ENCODE measurements at regions not wholly inside any gene's neighbourhood (a gene's known extent, or its start where the extent isn't known, plus 50 kb on each side); places are given as distances from the start of the nearest gene placed in this dataset.

DNA sequence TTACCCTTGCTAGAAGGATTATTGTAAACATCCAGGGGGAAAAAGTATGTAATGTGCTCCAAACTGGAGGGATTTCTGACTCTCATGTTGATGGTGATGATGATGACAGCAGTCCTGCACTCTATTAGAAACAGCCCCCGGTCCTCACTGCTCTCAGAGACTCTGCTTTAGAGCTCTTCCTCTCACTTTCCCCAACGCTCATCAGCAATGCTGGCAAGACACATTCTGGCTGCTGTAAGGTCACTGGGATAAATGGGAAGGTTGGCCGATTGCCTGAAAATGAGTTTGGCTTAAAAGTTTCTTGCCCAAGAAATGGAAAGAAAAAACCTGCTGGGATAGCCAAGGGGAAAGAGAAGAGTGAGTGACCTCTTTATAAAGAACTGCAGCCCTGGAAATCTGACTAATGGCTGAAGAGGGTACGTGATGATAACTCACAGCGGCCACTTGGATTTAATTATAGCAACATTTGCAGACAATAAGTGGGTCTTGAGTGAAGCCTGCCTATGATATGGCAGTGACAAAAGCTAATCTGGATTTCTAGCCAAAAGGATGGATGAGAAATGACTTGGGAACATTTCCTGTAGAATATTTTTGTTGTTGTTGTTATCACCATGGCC is 235.8 kb downstream of the TMEM38B start:
- H3K4me3 ChIP-seq = no peak overlapping the region
- no peak for DNase-seq
- no peaks in the 10 kb centered on the region for H3K27me3 ChIP-seq
- TF ChIP-seq, protein P1, sequence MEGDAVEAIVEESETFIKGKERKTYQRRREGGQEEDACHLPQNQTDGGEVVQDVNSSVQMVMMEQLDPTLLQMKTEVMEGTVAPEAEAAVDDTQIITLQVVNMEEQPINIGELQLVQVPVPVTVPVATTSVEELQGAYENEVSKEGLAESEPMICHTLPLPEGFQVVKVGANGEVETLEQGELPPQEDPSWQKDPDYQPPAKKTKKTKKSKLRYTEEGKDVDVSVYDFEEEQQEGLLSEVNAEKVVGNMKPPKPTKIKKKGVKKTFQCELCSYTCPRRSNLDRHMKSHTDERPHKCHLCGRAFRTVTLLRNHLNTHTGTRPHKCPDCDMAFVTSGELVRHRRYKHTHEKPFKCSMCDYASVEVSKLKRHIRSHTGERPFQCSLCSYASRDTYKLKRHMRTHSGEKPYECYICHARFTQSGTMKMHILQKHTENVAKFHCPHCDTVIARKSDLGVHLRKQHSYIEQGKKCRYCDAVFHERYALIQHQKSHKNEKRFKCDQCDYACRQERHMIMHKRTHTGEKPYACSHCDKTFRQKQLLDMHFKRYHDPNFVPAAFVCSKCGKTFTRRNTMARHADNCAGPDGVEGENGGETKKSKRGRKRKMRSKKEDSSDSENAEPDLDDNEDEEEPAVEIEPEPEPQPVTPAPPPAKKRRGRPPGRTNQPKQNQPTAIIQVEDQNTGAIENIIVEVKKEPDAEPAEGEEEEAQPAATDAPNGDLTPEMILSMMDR (IDR thresholded peaks at IDR 0.05) = no peak
- TF ChIP-seq POLR2A (IDR thresholded peaks at IDR 0.05) = no peak
- no peaks in the 10 kb centered on the region for H3K4me1 ChIP-seq
- no peak overlapping the region for H3K27ac ChIP-seq
- H3K9me3 ChIP-seq = no peaks in the 10 kb centered on the region
- H3K36me3 ChIP-seq = no peaks in the 10 kb centered on the region

DNA sequence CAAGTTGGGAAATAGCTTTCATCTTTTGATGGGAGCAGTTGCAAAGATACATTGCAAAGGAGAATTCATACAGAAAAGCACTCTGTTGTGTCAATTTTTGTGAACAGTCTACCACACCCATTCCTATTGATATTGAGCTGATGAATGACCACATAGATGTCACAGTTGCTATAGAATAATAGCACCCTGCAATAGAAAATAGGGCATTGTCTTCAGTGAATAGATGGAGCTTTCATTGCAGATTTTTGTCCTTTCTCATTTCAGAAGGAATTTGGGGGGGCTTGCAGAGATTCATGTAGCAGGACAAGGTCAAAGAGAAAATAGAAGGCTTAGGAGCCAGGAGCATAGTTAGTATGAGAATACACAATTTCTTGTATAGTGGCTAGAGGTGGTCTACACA is 237.9 kb downstream of the TMEM38B start:
- no peak for DNase-seq
- H3K4me3 ChIP-seq = no peak overlapping the region
- no peaks in the 10 kb centered on the region for H3K36me3 ChIP-seq
- TF ChIP-seq, protein P1 (IDR thresholded peaks at IDR 0.05) = no peak
- no peak for TF ChIP-seq POLR2A (IDR thresholded peaks at IDR 0.05)
- no peaks in the 10 kb centered on the region for H3K9me3 ChIP-seq
- H3K27ac ChIP-seq = no peak overlapping the region
- no peaks in the 10 kb centered on the region for H3K27me3 ChIP-seq
- no peaks in the 10 kb centered on the region for H3K4me1 ChIP-seq

DNA sequence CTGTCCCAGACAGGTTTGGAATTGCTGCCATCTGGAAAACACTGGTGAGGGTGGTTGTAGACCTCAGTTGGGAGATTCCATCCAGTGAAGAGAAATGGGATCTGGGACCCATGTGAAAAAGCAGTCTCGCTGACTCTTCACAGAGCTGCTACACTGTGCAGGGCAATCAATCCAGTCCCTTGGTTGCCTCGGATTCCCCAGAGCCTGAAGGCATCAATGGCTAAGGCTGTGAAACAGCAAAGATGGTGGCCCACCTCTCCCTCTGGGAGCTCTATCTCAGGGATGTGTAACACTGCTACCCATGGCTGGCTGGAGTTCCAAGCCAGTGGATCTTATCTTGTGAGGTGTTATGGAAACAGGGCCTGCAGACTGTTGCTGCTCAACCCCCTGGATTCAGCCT is 256.1 kb downstream of the TMEM38B start:
- Histone ChIP-seq H3K27ac (no peak overlapping the region), H3K4me3 (no peak overlapping the region)

DNA sequence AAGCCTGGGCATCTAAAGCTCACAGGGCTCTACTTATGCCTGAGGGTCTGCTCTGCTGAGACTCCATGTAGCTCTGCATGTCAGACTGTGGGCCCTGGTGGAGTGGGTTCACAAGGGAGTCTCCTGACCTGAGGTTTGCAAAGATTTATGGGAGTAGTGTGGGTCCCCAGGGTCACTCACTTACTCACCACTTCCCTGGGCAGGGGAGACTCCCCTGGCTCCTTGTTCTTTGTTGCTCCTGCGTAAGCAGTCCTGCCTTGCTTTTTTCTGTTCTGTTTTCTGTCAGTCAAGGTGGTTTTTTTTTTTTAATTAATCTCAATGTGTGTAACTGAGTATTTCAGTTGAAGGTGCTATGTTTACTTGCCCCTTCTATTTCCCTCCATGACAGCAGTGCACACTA is 256.6 kb downstream of the TMEM38B start:
- Histone ChIP-seq H3K27ac (no peak overlapping the region), H3K4me3 (no peak overlapping the region), H3K36me3 (no peaks in the 10 kb centered on the region), H3K9me3 (no peaks in the 10 kb centered on the region), H3K27me3 (no peaks in the 10 kb centered on the region), H3K4me1 (no peaks in the 10 kb centered on the region)
- DNase-seq = no peak
- TF ChIP-seq, protein P1 (IDR thresholded peaks at IDR 0.05) = no peak
- TF ChIP-seq POLR2A (IDR thresholded peaks at IDR 0.05) = no peak

More for the DNA sequence above, 256.1 kb downstream of the TMEM38B start:
- Histone ChIP-seq H3K36me3 (no peaks in the 10 kb centered on the region), H3K4me1 (no peaks in the 10 kb centered on the region), H3K9me3 (no peaks in the 10 kb centered on the region), H3K27me3 (no peaks in the 10 kb centered on the region)
- TF ChIP-seq, protein P1 (IDR thresholded peaks at IDR 0.05) = no peak
- DNase-seq = no peak

DNA sequence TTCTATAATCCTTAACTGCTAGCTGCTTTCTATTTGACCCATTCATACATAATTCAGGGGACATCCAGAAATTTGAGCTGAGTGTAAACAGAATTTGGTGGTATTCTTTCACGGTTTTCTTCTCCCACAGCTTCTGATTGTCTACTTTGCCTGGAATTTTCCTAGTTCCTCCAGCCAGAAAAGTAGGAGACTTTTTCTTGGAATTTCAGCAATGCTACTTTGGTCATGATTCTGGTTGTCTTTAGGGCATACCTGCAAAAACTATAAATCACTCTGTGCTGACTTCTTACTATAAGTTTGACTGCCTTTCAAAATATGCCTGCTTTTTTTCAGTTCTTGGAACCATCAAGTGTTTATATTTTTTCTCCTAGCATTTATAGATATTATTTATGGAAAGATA is 260.2 kb downstream of the TMEM38B start:
- Histone ChIP-seq H3K27ac (no peak overlapping the region), H3K36me3 (no peaks in the 10 kb centered on the region), H3K4me1 (no peaks in the 10 kb centered on the region), H3K4me3 (no peak overlapping the region), H3K27me3 (no peaks in the 10 kb centered on the region), H3K9me3 (no peaks in the 10 kb centered on the region)
- TF ChIP-seq, protein P1 (IDR thresholded peaks at IDR 0.05) = no peak
- TF ChIP-seq POLR2A (IDR thresholded peaks at IDR 0.05) = no peak
- DNase-seq = no peak

DNA sequence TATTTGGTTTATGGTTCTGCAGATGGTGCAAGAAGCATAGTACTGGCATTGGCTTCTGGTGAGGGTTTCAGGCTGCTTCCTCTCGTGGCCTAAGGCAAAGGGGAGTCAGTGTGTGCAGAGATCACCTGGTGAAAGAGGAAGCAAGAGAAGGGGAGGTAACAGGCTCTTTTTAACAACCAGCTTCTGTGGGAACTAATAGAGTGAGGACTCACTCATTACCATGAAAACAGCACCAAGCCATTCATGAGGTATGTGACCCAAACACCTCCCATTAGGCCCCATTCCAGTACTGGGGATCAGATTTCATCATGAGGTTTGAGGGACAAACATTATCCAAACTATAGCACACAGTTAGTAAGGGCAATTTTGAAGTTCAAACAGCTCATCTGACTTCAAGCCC is 263.5 kb downstream of the TMEM38B start:
- Histone ChIP-seq H3K9me3 (no peaks in the 10 kb centered on the region), H3K4me1 (no peaks in the 10 kb centered on the region), H3K27ac (no peak overlapping the region), H3K4me3 (no peak overlapping the region), H3K36me3 (no peaks in the 10 kb centered on the region), H3K27me3 (no peaks in the 10 kb centered on the region)
- TF ChIP-seq, protein P1 (IDR thresholded peaks at IDR 0.05) = no peak
- TF ChIP-seq POLR2A (IDR thresholded peaks at IDR 0.05) = no peak
- DNase-seq = no peak

Measured in Peyer's patch (tissue), 4 donors.